Activated T-cell treated with anti-CD3 and anti-CD28 coated beads for 24 hours (primary cell): ENCODE measurements at regions not wholly inside any gene's neighbourhood (a gene's known extent, or its start where the extent isn't known, plus 50 kb on each side); places are given as distances from the start of the nearest gene placed in this dataset.

ENCODE experiments used
- DNase-seq: peaks from one replicate; pipeline ENCODE4 v3.0.0-alpha.2; 2020; ENCODE audit warnings: low read depth

GRCh38 chr6:14254505-14254904, 136.9 kb downstream of the CD83 start:
- no peak for DNase-seq

GRCh38 chr6:14255916-14256315, 138.3 kb downstream of the CD83 start:
- no peak for DNase-seq

DNA sequence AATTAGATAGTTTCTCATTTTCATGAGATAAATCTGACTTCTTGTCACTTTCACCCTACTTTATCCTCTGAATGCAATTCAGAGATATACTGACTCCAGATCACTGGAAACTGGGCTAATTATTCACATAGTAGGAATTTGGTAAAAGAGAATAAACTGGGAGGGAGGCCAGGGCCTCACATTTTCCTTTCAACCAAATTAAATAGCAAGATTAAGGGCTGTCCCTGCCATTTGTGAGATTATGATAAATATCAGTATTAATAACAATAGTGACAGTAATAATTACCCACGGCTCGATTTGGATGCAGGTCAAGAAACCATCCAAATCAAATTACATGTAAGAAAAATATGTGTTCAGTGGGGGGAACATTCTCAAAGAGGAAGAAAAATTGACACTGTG, 140.5 kb downstream of the CD83 start:
- no peak for DNase-seq

DNA sequence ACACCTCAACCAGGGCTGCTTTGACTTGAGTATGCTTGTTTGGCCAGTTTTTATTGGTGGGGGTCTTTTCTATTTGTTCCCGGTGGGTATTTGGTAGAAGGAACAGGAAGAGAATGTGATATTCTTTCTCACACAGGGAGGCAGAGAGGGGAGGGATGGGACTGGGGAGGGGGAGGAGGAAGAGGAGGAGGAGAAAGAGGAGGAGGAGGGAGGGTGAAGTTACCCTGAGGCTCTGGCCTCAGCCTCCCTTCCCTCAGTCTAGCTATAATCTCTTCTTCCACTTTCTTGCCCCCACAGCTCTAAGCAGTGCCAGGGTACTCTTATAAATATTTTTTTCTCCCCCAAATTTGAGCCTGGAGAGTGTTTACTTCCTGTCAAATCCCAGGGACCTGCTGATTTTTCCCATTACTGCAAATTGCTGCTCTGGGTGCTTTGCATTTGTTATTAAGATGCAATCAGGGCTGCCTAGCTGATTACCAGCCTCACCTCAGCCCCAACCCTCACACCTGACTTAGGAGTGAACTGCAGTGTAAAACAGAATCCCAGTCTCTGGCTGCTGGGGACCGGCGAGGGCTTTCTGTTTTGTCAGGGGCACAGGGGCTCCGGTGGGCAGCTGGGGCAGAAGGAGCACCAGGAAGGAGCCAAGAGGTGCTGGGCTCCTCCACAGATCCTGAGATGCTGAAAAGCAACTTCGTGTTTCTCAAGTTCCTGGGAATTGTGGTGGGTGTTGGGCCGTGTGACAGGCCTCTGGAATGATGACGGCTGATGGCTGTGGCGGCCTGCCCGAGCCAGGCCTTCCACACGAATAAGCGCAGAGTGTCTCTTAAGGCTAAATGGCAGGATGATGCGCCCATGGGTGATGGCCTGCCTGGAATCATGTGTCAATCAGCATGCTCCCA, 141.4 kb downstream of the CD83 start:
- no peak for DNase-seq

- no peak for DNase-seq
These were observed 142.1 kb downstream of the CD83 start for GRCh38 chr6:14259594-14260152.

DNA sequence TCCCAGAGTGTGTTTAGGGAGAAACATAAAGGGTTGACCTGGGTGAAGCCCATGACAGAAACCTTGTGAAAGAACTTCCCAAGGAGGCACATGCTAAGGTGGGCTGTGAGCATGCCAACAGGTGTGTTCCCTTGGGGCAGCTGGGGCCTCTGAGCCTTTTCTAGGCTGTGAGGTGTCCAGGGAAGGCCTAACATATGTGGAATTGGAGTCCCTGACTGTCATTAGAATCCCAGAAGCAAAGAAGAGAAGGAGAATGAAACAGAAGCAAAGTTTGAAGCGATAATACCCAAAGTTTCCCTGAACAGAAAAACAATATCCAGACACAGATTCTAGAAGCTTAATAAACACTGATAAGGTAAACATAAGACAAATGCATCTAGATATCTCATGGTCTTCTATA, 143.3 kb downstream of the CD83 start:
- DNase-seq, result no peak

GRCh38 chr6:14263881-14264424, 146.4 kb downstream of the CD83 start:
- no peak for DNase-seq

DNA sequence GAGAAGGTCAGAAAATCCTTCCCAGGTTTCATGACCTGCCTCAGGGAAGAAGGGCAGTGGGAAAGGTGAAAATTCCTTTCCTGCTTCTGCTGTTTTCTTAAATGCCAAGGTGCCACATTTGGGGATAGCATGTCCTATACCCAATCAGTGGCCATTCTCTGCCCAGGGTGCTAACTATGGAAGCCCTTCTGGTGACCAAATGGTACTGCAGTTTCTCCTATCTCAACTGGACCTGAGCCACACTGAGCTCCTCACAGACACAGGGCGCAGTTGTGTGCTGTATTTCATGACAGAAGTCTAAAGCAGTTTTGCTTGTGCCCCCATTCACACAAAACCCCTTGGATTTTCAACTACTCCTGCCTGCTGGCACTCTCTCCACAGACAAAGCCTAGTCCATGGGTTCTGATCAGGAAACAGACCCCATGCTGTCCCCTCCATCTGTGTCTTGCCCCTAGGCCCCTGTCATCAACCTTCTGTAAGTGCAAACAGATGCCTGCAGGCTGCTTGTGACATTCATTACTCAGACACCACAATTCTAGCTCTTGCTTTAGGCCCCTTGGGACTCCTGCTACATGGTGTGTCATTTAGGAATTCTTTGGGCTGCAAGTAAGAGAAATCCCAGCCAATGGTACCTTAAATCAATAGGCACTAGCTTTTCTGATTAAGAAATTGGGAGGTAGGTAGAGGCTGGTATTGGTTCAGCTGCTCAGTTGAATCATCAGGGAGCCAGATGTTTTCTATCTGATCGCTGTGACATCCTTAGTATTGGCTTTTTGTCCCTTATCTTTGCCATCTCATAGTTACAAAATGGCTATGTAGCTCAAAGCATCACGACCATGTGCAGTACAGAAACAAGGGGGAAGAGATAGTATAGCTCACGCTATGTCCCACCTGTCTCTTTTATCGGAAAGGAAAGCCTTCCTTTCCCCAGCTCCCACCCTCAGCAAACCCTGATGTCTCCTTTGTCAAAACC, 147.8 kb downstream of the CD83 start:
- no peak for DNase-seq

- no peak for DNase-seq
These were observed 148.7 kb downstream of the CD83 start for GRCh38 chr6:14266266-14266665.

DNA sequence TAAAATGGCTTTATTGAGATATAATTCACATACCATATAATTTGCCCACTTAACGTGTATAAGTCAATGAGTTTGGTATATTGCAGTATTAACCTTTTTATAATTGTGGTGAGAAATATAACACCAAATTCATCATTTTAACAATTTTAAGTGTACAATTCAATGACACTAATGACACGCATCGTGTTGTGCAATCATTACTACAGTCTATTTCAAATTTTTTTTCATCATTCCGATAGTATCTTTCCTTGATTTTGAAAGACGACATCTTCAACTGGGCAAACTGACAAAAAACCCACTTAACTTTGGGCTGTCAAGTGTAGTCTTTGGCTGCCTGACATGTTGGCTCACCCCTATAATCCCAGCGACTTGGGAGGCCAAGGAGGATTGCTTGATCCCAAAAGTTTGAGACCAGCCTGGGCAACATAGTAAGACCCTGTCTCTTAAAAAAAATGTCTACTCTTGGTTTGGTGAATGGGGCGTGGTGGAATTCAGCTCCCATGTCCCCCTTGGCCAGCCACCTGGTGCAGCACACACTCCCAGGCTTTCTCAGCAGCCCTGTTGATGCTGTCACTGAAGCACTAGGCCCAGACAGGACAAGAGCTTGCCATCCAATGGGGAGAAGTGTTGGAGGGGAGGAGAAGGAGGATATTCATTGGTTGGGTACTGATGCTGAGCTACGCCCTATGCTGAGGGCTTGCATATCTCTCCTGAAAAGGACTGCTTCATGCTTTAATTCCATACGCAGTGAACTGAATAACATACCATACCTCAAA, 150.5 kb downstream of the CD83 start:
- no peak for DNase-seq

DNA sequence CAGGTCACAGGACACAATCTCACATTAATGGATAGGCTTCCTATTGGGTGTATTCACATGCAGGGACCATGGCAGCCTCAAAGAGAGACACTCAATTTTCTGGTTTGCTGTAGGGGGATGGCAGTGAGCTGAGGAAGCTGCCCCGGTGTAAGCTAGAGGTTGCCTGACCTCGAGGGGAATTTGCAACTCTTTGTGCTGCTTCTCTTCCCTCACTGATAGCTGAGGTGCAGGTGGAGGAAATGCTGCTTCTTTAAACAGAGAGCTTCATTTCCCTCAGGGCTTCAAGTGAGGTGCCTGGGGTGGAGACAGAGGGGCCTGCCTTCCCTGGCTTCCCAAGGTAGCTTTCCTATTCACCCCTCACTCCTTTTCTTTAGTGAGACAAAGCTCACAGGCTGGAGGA, 151.9 kb downstream of the CD83 start:
- no peak for DNase-seq

GRCh38 chr6:14270142-14270893, 152.7 kb downstream of the CD83 start:
- DNase-seq, result no peak

DNA sequence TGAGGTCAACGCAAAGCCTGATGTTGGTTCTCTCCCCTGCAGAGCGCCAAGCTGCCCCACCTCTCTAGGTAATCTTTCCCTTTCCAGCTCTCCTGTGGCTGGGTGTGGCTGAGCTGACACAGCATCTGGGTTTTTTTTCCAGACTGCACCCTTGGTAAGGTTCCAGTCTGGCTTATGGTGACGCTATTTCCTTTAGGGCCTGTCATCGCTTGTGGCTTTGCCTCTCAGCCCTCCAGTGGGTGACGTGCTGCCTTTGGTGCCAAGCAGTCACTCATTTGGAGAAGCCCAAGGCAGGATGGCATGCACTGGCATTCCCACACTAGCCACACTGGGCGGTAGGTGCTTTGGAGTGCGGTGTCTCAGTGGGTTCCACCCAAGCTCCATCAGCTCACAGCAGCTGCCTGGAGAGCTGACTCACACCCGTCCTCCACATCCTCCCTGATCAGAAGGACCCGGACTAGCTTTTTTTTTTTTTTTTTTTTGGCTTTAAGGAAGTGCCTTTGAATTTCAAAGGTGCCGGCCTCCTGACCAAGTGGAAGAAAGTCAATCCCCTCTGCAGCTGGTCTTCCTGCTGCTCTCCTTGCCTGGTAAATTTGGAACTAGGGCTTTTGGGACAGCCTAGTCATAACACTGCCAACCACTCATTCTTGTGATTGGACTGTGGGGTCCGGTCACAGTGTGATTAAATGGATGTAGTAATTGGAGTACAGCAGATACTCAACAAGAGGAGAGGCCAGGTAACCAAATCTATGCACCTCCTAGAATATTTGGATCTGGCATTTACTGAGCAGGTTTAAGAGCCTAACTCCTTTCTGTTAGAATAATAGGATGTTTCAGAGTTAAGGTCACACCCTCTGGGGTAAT, 153.6 kb downstream of the CD83 start:
- peak; percentile 37 for DNase-seq

DNA sequence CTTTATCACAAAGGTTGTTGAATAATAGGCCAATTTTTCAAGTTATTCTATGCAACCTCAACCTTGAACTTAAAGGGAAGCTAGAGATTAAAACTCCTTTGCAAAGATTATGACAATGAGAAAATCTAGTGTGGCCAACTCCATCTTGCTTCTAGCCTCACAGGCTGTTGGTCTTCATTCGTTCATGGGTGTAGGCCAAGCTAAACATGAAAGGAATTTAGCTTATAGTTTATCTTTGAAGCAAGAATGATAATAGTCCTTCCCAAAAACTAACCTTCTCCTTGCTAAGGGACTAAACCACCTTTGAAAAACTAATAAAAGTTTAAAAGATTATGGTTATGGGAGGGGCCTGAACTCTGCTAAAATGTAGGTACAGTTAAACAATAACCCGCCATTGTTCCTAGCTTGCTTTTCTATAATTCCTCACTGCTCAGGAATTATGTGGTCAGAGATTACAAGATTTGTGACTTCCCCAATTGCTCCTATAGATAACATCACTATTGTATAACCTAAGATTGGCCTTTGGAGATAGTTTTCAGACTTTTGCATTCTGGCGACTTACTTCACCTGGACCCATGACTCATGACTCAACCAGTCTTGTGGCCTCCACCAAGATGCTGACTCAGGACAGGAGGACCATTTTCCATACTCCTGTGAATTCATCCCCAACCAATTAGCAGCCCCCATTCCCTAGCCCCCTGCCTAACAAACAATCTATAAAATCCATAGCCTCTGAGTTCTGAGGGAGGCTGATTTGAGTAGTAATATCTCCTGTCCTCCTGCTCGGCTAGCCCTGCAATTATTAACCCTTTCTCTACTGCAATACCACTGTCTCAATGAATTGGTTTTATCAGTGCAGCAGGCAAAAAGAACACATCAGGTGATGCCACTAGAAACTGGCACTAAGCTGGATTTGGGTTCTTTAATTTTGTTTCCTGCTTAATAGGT, 154.5 kb downstream of the CD83 start:
- no peak for DNase-seq

- DNase-seq, result no peak
These were observed 155.1 kb downstream of the CD83 start for GRCh38 chr6:14272737-14273085.

DNA sequence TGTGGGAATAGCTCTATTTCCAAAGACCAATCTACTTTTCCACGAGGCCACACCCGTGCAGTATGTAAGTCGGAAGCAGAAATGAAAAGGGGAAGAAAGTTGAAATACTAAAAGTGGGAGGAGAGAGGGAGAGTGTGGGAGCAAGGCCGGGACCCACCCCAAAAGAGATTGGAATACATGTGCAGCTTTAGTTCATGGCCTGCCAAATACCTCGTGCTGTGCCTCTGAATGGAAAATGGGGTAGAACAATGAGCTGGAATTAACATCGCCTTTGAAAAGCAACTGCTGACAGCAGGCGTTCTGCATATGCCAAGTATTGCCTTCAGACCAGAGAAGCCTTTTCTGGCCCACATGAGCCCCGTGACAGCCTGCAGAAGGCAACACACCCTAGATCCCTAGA, 155.6 kb downstream of the CD83 start:
- no peak for DNase-seq

DNA sequence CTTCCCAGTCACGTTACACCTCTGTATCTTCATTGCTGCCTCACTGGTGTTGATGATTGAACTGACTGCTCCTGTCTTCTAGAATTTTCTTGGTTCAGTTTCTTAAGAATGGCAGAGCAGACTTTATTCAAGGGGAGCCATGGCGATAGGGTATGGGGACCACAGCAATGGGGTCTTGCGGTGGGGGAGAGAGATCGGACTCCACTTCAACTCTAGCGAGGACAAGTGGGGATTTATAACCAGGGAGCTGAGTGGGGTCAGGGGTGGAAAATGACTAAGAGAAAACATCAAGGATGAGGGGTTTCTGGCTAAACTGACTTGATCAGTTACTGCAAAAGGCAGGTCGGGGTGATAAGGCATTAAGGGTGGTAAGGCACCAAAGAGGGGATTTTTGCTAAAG, 156.4 kb downstream of the CD83 start:
- no peak for DNase-seq
